ENCODE measurements at regions not wholly inside any gene's neighbourhood (a gene's known extent, or its start where the extent isn't known, plus 50 kb on each side); places are given as distances from the start of the nearest gene placed in this dataset.
A peak's percentile ranks its signal among the peaks of the same experiment; 100 is the strongest.

- Mint-ChIP-seq H3K4me3 (ENCODE audit: unreplicated experiment) (no peak overlapping the region), H3K27me3 (ENCODE audit: unreplicated experiment) (no peaks in the 10 kb centered on the region), H3K4me1 (ENCODE audit: unreplicated experiment) (peaks cover 14% of the 10 kb centered on the region), H3K27ac (ENCODE audit: unreplicated experiment) (no peak overlapping the region), H3K36me3 (ENCODE audit: low read depth, unreplicated experiment) (no peaks in the 10 kb centered on the region), H3K9me3 (ENCODE audit: unreplicated experiment) (no peaks in the 10 kb centered on the region)
- TF ChIP-seq CTCF (IDR thresholded peaks at IDR 0.05; ENCODE audit: unreplicated experiment) = no peak
- DNase-seq (ENCODE audit: low spot score) = peak; percentile 29
These were observed 151.7 kb upstream of the ZNF521 start for GRCh38 chr18:25503567-25504081.

GRCh38 chr18:25497151-25497794 lies 145.3 kb upstream of the ZNF521 start:
- Mint-ChIP-seq H3K9me3 (ENCODE audit: unreplicated experiment) (no peaks in the 10 kb centered on the region), H3K27ac (ENCODE audit: unreplicated experiment) (no peak overlapping the region), H3K4me1 (ENCODE audit: unreplicated experiment) (peaks cover 5% of the 10 kb centered on the region), H3K27me3 (ENCODE audit: unreplicated experiment) (no peaks in the 10 kb centered on the region), H3K4me3 (ENCODE audit: unreplicated experiment) (no peak overlapping the region), H3K36me3 (ENCODE audit: low read depth, unreplicated experiment) (no peaks in the 10 kb centered on the region)
- DNase-seq (ENCODE audit: low spot score) = no peak
- TF ChIP-seq CTCF (IDR thresholded peaks at IDR 0.05; ENCODE audit: unreplicated experiment) = no peak

- no peaks in the 10 kb centered on the region for H3K9me3 Mint-ChIP-seq (ENCODE audit: unreplicated experiment)
- H3K36me3 Mint-ChIP-seq (ENCODE audit: low read depth, unreplicated experiment) = no peaks in the 10 kb centered on the region
- H3K27ac Mint-ChIP-seq (ENCODE audit: unreplicated experiment) = no peak overlapping the region
- peaks cover 5% of the 10 kb centered on the region for H3K4me1 Mint-ChIP-seq (ENCODE audit: unreplicated experiment)
- no peak for TF ChIP-seq CTCF (IDR thresholded peaks at IDR 0.05; ENCODE audit: unreplicated experiment)
- no peak for DNase-seq (ENCODE audit: low spot score)
- no peaks in the 10 kb centered on the region for H3K27me3 Mint-ChIP-seq (ENCODE audit: unreplicated experiment)
- H3K4me3 Mint-ChIP-seq (ENCODE audit: unreplicated experiment) = no peak overlapping the region
These were observed 144.6 kb upstream of the ZNF521 start for GRCh38 chr18:25496544-25496943.

DNA sequence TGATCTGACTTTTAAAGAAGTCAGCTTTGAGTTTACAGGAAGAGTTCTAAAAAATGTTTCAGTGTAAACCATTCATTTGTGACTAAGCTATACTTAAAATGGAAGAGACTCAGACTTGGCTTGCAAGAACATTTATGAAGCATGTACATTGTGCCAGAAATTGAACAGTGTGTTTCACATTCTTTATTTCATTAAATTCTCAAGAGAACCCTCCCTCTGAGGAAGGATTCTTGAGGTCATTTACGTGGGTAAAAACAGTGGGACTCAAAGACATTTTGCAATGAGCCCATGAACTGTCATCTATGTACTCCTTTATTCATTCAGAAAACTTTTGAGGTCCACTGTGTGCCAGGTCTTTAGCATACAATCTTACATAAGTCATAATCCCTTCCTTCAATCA lies 143.6 kb upstream of the ZNF521 start:
- H3K27ac Mint-ChIP-seq (ENCODE audit: unreplicated experiment) = no peak overlapping the region
- H3K36me3 Mint-ChIP-seq (ENCODE audit: low read depth, unreplicated experiment) = no peaks in the 10 kb centered on the region
- TF ChIP-seq CTCF (IDR thresholded peaks at IDR 0.05; ENCODE audit: unreplicated experiment) = no peak
- H3K4me1 Mint-ChIP-seq (ENCODE audit: unreplicated experiment) = peaks cover 5% of the 10 kb centered on the region
- no peaks in the 10 kb centered on the region for H3K27me3 Mint-ChIP-seq (ENCODE audit: unreplicated experiment)
- no peak for DNase-seq (ENCODE audit: low spot score)
- no peak overlapping the region for H3K4me3 Mint-ChIP-seq (ENCODE audit: unreplicated experiment)
- no peaks in the 10 kb centered on the region for H3K9me3 Mint-ChIP-seq (ENCODE audit: unreplicated experiment)

GRCh38 chr18:25494888-25495287 lies 142.9 kb upstream of the ZNF521 start:
- Mint-ChIP-seq H3K27me3 (ENCODE audit: unreplicated experiment) (no peaks in the 10 kb centered on the region), H3K4me3 (ENCODE audit: unreplicated experiment) (no peak overlapping the region), H3K9me3 (ENCODE audit: unreplicated experiment) (no peaks in the 10 kb centered on the region), H3K4me1 (ENCODE audit: unreplicated experiment) (peaks cover 5% of the 10 kb centered on the region), H3K27ac (ENCODE audit: unreplicated experiment) (no peak overlapping the region), H3K36me3 (ENCODE audit: low read depth, unreplicated experiment) (no peaks in the 10 kb centered on the region)
- DNase-seq (ENCODE audit: low spot score) = no peak
- TF ChIP-seq CTCF (IDR thresholded peaks at IDR 0.05; ENCODE audit: unreplicated experiment) = no peak
